HCT116 (cell line): ENCODE measurements at regions not wholly inside any gene's neighbourhood (a gene's known extent, or its start where the extent isn't known, plus 50 kb on each side); places are given as distances from the start of the nearest gene placed in this dataset.

Experiments used
- ATAC-seq: fragments of 200-7000 bp; cut with Tn5 transposase; 2 replicates; pipeline ENCODE4 v1.9.1; 2020; ENCODE audit warnings: mild to moderate bottlenecking, moderate library complexity
- BruUV-seq: library from RNA; stranded (reverse); fragments of 400-500 nt; replicated peaks from 2 replicates; lab custom pipeline; 2021; lab: Mats Ljungman, UMichigan
- CTCF ChIA-PET: fragments of 300-600 bp; sonication (Branson Sonifier 250); formaldehyde crosslinking; loops from one replicate; lab custom pipeline; 2021; ENCODE audit warnings: antibody characterized with exemption; lab: Charles Lee
- POLR2A ChIA-PET: fragments of 300-600, 350-600 bp; sonication (Branson Sonifier 250); formaldehyde crosslinking; loops from one replicate; lab custom pipeline; 2021; ENCODE audit warnings: antibody characterized with exemption; lab: Charles Lee
- RAD21 ChIA-PET, 2 experiments: fragments of 300-600 bp; sonication (Branson Sonifier 250); formaldehyde crosslinking; loops; one replicate each; lab custom pipeline; 2023; ENCODE audit warnings: low total read pairs in 2 of 2; ENCODE audit not compliant: uncharacterized antibody in 2 of 2, unreplicated experiment in 2 of 2, low non-redundant PET in 1 of 2; lab: Charles Lee
- DNase-seq: peaks from one replicate; pipeline ENCODE4 v3.0.0-alpha.2; 2010; ENCODE audit warnings: low read depth, low spot score
- H2AFZ ChIP-seq: fragments of 200-600 bp; shearing (Covaris generic), sonication (generic); 2 replicates; pipeline ENCODE4 v1.6.1; 2017; ENCODE audit warnings: low read depth, mixed run types, mixed read lengths, antibody characterized with exemption, low read length; ENCODE audit not compliant: poor library complexity, severe bottlenecking
- H3K27ac ChIP-seq: 2 replicates; pipeline ENCODE4 v1.5.1; 2012; ENCODE audit warnings: low read depth, low read length
- H3K27me3 ChIP-seq: fragments of 200-600 bp; sonication (generic); 2 replicates; pipeline ENCODE4 v1.6.1; 2016; ENCODE audit warnings: mixed run types, low read length, mixed read lengths; ENCODE audit not compliant: insufficient read depth
- H3K36me3 ChIP-seq, 2 experiments: fragments of 200-500 bp in 1 of 2; fragments of 200-600 bp in 1 of 2; sonication (Bioruptor generic) in 1 of 2; sonication (generic) in 1 of 2; 2 replicates each; pipeline versions ENCODE4 v1.5.1 to v1.6.1; 2014 to 2016; ENCODE audit warnings: low read length in 2 of 2, inconsistent platforms in 1 of 2, mixed read lengths in 1 of 2, mixed run types in 1 of 2; ENCODE audit not compliant: insufficient read depth in 2 of 2, control insufficient read depth in 1 of 2
- H3K4me1 ChIP-seq, 2 experiments: fragments of 200-600 bp in 1 of 2; sonication (generic) in 1 of 2; 2 replicates each; pipeline versions ENCODE4 v1.5.1 to v1.6.1; 2012 to 2017; ENCODE audit warnings: low read length in 2 of 2, inconsistent platforms in 1 of 2, mild to moderate bottlenecking in 1 of 2, mixed read lengths in 1 of 2, mixed run types in 1 of 2, moderate library complexity in 1 of 2; ENCODE audit not compliant: insufficient read depth in 2 of 2, control insufficient read depth in 1 of 2
- H3K4me2 ChIP-seq: fragments of 200-600 bp; sonication (generic); 2 replicates; pipeline ENCODE4 v1.6.1; 2017; ENCODE audit warnings: mixed run types, low read length, mixed read lengths
- H3K4me3 ChIP-seq, 2 experiments: fragments of 200-600 bp in 1 of 2; sonication (generic) in 1 of 2; replicated peaks in 1 of 2; 2 replicates each; pipeline ENCODE4 v1.5.1; 2011 to 2016; ENCODE audit warnings: low read length in 2 of 2, control low read depth in 1 of 2, low read depth in 1 of 2, mild to moderate bottlenecking in 1 of 2, mixed read lengths in 1 of 2, mixed run types in 1 of 2
- H3K79me2 ChIP-seq: fragments of 200-600 bp; sonication (generic); 2 replicates; pipeline ENCODE4 v1.6.1; 2017; ENCODE audit warnings: mild to moderate bottlenecking, mixed run types, low read length, moderate library complexity, mixed read lengths; ENCODE audit not compliant: insufficient read depth
- H3K9ac ChIP-seq: fragments of 200-600 bp; sonication (generic); 2 replicates; pipeline ENCODE4 v1.6.1; 2016; ENCODE audit warnings: low read length, mixed read lengths
- H3K9me2 ChIP-seq: fragments of 200-600 bp; sonication (generic), shearing (Covaris generic); 2 replicates; pipeline ENCODE4 v1.6.1; 2017; ENCODE audit warnings: mixed run types, mild to moderate bottlenecking, moderate library complexity; ENCODE audit not compliant: insufficient read depth
- H3K9me3 ChIP-seq, 2 experiments: fragments of 200-500 bp in 1 of 2; fragments of 200-600 bp in 1 of 2; sonication (Bioruptor generic) in 1 of 2; sonication (generic) in 1 of 2; 2 replicates each; pipeline ENCODE4 v1.6.1; 2014 to 2017; ENCODE audit warnings: low read length in 2 of 2, mixed read lengths in 2 of 2, inconsistent platforms in 1 of 2, low read depth in 1 of 2, mild to moderate bottlenecking in 1 of 2, mixed run types in 1 of 2, moderate library complexity in 1 of 2; ENCODE audit not compliant: control insufficient read depth in 1 of 2, insufficient read depth in 1 of 2
- H4K20me1 ChIP-seq: fragments of 200-600 bp; sonication (generic), shearing (Covaris generic); 2 replicates; pipeline ENCODE4 v1.6.1; 2017; ENCODE audit warnings: mixed run types, mild to moderate bottlenecking, moderate library complexity; ENCODE audit not compliant: insufficient read depth
- CBX3 ChIP-seq: IDR thresholded peaks from 2 replicates; pipeline ENCODE4 v1.6.1; 2012; ENCODE audit warnings: low read depth
- CTCF ChIP-seq, 3 experiments: fragments of 200-600 bp in 1 of 3; sonication (generic) in 1 of 3; IDR thresholded peaks in 2 of 3; conservative IDR thresholded peaks in 1 of 3; 2 replicates each; pipeline ENCODE4 v1.5.1; 2012 to 2017; ENCODE audit warnings: low read depth in 2 of 3, low read length in 2 of 3, antibody characterized with exemption in 1 of 3, borderline replicate concordance in 1 of 3, control low read depth in 1 of 3, mild to moderate bottlenecking in 1 of 3, mixed read lengths in 1 of 3, mixed run types in 1 of 3, moderate library complexity in 1 of 3; ENCODE audit not compliant: insufficient read depth in 1 of 3
- EGR1 ChIP-seq: IDR thresholded peaks from 2 replicates; pipeline ENCODE4 v1.6.1; 2012; ENCODE audit warnings: low read depth
- FOSL1 ChIP-seq: IDR thresholded peaks from 2 replicates; pipeline ENCODE4 v1.6.1; 2012; ENCODE audit warnings: low read depth
- MAX ChIP-seq: IDR thresholded peaks from 2 replicates; pipeline ENCODE4 v1.6.1; 2012
- REST ChIP-seq: IDR thresholded peaks from 2 replicates; pipeline ENCODE4 v1.6.1; 2012; ENCODE audit warnings: low read depth
- SRF ChIP-seq: IDR thresholded peaks from 2 replicates; pipeline ENCODE4 v1.6.1; 2012; ENCODE audit warnings: low read depth
- ZBTB33 ChIP-seq: IDR thresholded peaks from 2 replicates; pipeline ENCODE4 v1.6.1; 2011; ENCODE audit warnings: mild to moderate bottlenecking, low read length, moderate library complexity; ENCODE audit not compliant: insufficient replicate concordance; ENCODE audit errors: extremely low read depth
- ZFX ChIP-seq: fragments of 450-650 bp; IDR thresholded peaks from 2 replicates; pipeline ENCODE4 v1.6.1; 2017
- intact Hi-C: fragments of 100-400 bp; cut with micrococcal nuclease; formaldehyde crosslinking; loops from 2 replicates; pipeline ENCODE4 v1.10.0; 2022

GRCh38 chr9:79247021-79247420 is 324.7 kb upstream of the TLE4 start:
- Histone ChIP-seq H3K4me1 (no peaks in the 10 kb centered on the region), H2AFZ (no peak overlapping the region), H3K79me2 (no peaks in the 10 kb centered on the region), H3K9me3 (no peaks in the 10 kb centered on the region), H3K4me2 (no peak overlapping the region), H3K9me2 (no peaks in the 10 kb centered on the region), H3K27me3 (no peaks in the 10 kb centered on the region), H3K27ac (no peak overlapping the region), H3K36me3 (no peaks in the 10 kb centered on the region), H3K9ac (no peak overlapping the region), H3K4me3 (no peak overlapping the region), H4K20me1 (no peaks in the 10 kb centered on the region; the same call in 1 of the 2 replicates)
- TF ChIP-seq ZBTB33: no peak
- TF ChIP-seq CBX3: no peak
- no peak for TF ChIP-seq MAX
- no peak for TF ChIP-seq FOSL1
- DNase-seq (no peak), ATAC-seq (no peak)
- CTCF ChIA-PET: no interaction called here
- POLR2A ChIA-PET: no interaction called here
- BruUV-seq: no TSS peak
- RAD21 ChIA-PET: no interaction called here
- intact Hi-C loops: no loop called here

GRCh38 chr9:79250806-79251205 is 321.0 kb upstream of the TLE4 start:
- no peaks in the 10 kb centered on the region for H3K36me3 ChIP-seq
- H3K4me1 ChIP-seq: no peaks in the 10 kb centered on the region
- H3K9me2 ChIP-seq: no peaks in the 10 kb centered on the region
- ChIA-PET RAD21 (no interaction called here), POLR2A (no interaction called here), CTCF (no interaction called here)
- no peak overlapping the region for H3K4me3 ChIP-seq
- DNase-seq (no peak), ATAC-seq (no peak)
- H3K27ac ChIP-seq: no peak overlapping the region
- no peaks in the 10 kb centered on the region for H3K9me3 ChIP-seq
- intact Hi-C loops: no loop called here
- no peak overlapping the region for H3K9ac ChIP-seq
- no peaks in the 10 kb centered on the region for H3K27me3 ChIP-seq
- H3K79me2 ChIP-seq: no peaks in the 10 kb centered on the region
- H2AFZ ChIP-seq: no peak overlapping the region
- BruUV-seq: no TSS peak
- no peaks in the 10 kb centered on the region; the same call in 1 of the 2 replicates for H4K20me1 ChIP-seq
- no peak overlapping the region for H3K4me2 ChIP-seq
- TF ChIP-seq ZFX (no peak), REST (no peak), ZBTB33 (no peak), MAX (no peak), EGR1 (no peak), SRF (no peak), CTCF (IDR thresholded peaks at IDR 0.05 in 2 of 3, conservative IDR thresholded peaks at IDR 0.05 in 1 of 3; ENCODE audit: borderline replicate concordance in 1 of 3, insufficient read depth in 1 of 3, low read depth in 2 of 3, low read length in 2 of 3) (no peak)
